H1 (cell line): ENCODE measurements at regions not wholly inside any gene's neighbourhood (a gene's known extent, or its start where the extent isn't known, plus 50 kb on each side); places are given as distances from the start of the nearest gene placed in this dataset.

Experiments used
- CHD7 ChIP-seq: fragments of 300-600 bp; sonication (generic); IDR thresholded peaks from 2 replicates; pipeline ENCODE4 v1.7.1; 2012; ENCODE audit warnings: low read length, moderate library complexity, mild to moderate bottlenecking, inconsistent platforms; ENCODE audit not compliant: insufficient replicate concordance
- E2F6 ChIP-seq: IDR thresholded peaks from 2 replicates; pipeline ENCODE4 v1.6.1; 2012; ENCODE audit warnings: inconsistent platforms
- SIX5 ChIP-seq: IDR thresholded peaks from 2 replicates; pipeline ENCODE4 v1.6.1; 2011; ENCODE audit warnings: mild to moderate bottlenecking, low read depth, low read length

- TF ChIP-seq CHD7, result no peak
- TF ChIP-seq E2F6, result no peak
- no peak for TF ChIP-seq SIX5
These were observed 92.1 kb upstream of the GPR149 start (continued) for GRCh38 chr3:154522036-154522602.
